Astrocyte of the cerebellum (primary cell): ENCODE measurements at regions not wholly inside any gene's neighbourhood (a gene's known extent, or its start where the extent isn't known, plus 50 kb on each side); places are given as distances from the start of the nearest gene placed in this dataset.

ENCODE experiments used
- DNase-seq: peaks from one replicate; pipeline ENCODE4 v3.0.0-alpha.2; 2011; ENCODE audit warnings: low read depth
- H3K4me3 ChIP-seq: 2 replicates; pipeline ENCODE4 v1.5.1; 2011; ENCODE audit warnings: mild to moderate bottlenecking, low read depth, low read length, moderate library complexity
- in situ Hi-C: cut with HindIII; loops from 2 replicates; pipeline ENCODE4 v1.10.0; 2017; ENCODE audit warnings: low sequenced_read_pairs
- TF ChIP-seq, protein P1 (sequence below): IDR thresholded peaks from 2 replicates; pipeline ENCODE4 v1.5.1; 2012; ENCODE audit warnings: low read length, low read depth, moderate library complexity, mild to moderate bottlenecking; ENCODE audit errors: missing control alignments

DNA sequence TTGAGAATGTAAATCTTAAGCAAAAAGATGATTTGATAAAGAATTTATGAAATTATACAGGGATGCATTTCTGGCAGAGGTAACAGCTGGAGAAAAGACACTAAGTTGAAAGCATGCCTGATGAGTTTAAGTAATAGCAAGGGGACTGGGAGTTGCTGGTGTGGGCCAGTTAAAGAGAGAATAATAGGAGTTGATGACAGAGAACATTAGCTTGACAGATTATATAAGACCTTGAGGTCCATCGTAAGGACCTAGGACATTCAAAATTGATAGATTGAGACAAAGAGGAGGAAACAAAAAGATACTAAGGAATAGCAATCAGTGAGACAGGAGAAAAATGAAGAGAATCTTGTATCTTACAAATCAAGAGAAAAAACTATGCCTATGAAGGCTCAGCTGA lies 84.7 kb upstream of the TMPRSS15 start:
- in situ Hi-C loops: no loop called here
- no peak overlapping the region for H3K4me3 ChIP-seq
- TF ChIP-seq, protein P1, sequence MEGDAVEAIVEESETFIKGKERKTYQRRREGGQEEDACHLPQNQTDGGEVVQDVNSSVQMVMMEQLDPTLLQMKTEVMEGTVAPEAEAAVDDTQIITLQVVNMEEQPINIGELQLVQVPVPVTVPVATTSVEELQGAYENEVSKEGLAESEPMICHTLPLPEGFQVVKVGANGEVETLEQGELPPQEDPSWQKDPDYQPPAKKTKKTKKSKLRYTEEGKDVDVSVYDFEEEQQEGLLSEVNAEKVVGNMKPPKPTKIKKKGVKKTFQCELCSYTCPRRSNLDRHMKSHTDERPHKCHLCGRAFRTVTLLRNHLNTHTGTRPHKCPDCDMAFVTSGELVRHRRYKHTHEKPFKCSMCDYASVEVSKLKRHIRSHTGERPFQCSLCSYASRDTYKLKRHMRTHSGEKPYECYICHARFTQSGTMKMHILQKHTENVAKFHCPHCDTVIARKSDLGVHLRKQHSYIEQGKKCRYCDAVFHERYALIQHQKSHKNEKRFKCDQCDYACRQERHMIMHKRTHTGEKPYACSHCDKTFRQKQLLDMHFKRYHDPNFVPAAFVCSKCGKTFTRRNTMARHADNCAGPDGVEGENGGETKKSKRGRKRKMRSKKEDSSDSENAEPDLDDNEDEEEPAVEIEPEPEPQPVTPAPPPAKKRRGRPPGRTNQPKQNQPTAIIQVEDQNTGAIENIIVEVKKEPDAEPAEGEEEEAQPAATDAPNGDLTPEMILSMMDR: no peak
- DNase-seq: no peak

DNA sequence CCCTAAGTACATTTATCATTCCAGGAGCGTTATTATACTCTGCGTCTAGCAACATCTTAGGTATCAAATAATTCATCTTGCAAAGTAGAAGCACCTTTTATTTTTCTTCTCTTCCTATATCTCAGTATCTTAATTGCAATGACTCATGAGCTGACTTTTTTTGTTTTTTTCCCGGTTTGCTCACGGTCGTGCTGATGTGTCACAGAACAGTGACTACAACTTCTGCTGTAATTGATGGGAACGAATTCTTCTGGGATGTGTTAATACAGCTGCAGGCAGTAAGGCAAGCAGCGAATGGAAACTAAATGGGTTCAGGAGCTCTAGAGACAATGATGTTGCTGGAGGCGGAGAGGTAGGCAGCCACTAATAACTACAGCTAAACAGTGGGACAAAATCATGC lies 89.8 kb upstream of the TMPRSS15 start:
- no peak overlapping the region for H3K4me3 ChIP-seq
- in situ Hi-C loops: no loop called here
- TF ChIP-seq, protein P1: no peak
- DNase-seq: peak; percentile 65

DNA sequence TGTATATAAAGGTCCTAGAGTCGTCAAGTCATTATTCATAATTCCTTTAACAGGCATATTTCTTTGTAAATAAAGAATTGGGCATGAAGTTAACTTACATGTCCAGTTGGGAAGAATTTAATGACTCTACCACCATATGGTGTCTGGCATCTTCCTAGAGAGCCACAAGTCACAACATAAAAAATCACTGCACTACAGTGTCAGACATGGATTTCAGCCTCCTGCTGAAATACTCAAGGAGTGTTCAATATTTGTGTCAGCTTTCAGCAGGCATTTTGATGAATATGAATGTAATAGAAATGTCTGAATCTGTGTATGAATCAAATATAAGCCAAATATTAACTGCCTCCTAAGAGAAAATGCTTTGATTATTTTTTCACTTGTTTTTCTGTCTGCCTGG lies 91.9 kb upstream of the TMPRSS15 start:
- in situ Hi-C loops: no loop called here
- no peak for DNase-seq
- H3K4me3 ChIP-seq: no peak overlapping the region
- TF ChIP-seq, protein P1: no peak

DNA sequence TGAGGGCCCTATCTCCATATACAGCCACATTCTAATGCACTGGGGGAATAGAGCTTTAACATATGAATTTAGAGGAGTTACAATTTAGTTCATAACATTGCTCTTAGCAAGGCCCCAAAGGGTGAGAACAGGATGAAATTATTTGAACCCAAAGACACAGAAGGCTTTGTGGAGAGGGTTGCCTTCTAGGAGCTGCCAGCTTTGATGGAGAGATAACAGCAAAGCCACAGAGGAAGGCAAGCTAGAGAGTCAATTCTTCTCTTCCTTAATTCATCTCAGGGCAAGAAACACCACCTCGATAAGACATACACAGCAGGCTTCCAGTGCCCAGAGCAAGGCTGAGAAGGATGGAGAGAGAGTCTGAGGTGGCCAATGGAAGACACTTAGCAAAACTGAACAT lies 94.8 kb upstream of the TMPRSS15 start:
- in situ Hi-C loops: no loop called here
- DNase-seq: no peak
- TF ChIP-seq, protein P1: no peak
- no peak overlapping the region for H3K4me3 ChIP-seq

GRCh38 chr21:18499761-18500376 lies 96.3 kb upstream of the TMPRSS15 start:
- H3K4me3 ChIP-seq: no peak overlapping the region
- in situ Hi-C loops: no loop called here
- DNase-seq: peak; percentile 41
- TF ChIP-seq, protein P1: peak; percentile 72

DNA sequence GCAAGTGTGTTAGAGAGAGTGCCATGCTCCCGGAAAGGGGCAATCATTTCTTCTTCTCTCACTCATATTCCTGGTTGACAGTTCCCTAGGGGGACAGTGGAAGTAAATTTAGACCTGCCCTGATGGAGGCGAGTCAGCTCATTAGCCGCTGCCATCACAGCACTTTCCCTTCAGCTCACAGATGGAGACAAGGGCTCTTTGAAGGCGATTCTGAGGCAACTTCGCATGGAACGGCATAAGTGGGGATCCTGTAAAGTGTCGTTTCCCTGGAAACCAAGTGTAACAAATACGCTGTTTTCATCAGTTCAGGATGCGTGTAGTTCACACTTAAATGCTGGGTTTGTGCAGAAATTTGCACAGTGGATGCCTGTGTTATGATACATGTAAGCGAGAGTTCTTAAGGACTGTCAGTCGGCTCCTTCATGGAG lies 114.5 kb upstream of the TMPRSS15 start:
- no peak overlapping the region for H3K4me3 ChIP-seq
- in situ Hi-C loops: no loop called here
- TF ChIP-seq, protein P1: no peak
- DNase-seq: no peak
